HG03378 (cell line): ENCODE measurements at regions not wholly inside any gene's neighbourhood (a gene's known extent, or its start where the extent isn't known, plus 50 kb on each side); places are given as distances from the start of the nearest gene placed in this dataset.

Source experiments
- ATAC-seq: cut with Tn5 transposase; IDR thresholded peaks from one replicate; pipeline ENCODE4 v1.9.1; 2021; ENCODE audit warnings: mild to moderate bottlenecking, moderate library complexity; ENCODE audit not compliant: unreplicated experiment

DNA sequence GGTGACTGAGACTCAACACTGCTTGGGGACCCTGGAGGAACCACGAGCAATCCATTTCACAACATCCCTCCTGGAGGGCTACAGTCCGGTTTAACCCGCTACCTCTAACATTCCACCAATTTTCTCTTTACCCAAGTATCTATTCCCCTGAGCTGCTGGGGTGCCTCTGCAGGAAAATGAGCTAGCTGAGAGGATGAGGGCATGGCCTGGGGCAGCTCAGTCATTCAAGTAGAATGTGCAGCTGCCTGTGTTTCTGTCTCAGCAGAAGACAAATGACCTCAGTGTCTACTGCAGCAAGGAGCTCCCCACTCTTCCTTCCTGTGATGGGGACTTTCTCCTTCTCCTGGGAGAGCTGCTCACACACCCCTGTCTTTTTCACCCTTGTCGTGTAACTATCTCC, 120.8 kb downstream of the ZNF518B start:
- ATAC-seq, result no peak

DNA sequence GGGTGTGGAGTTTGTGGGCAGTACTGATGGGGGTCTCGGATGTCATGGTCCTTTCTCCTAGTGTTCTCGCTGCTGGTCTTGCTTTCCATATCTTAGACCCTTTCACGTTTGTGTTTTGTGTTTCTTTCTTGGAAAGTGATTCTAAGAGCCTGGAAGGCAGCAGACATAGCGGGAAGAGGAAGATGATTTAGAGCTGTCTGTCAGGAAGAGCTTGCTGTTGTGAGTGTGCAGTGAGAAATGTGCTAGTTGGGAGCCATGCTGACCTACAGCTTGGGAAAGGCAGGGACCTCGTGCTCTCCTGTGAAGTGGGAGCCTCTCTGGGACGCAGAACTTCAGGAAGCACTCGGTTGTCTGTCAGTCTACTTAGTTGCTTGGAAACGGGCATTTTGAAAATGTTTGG, 122.2 kb downstream of the ZNF518B start:
- ATAC-seq, result no peak

DNA sequence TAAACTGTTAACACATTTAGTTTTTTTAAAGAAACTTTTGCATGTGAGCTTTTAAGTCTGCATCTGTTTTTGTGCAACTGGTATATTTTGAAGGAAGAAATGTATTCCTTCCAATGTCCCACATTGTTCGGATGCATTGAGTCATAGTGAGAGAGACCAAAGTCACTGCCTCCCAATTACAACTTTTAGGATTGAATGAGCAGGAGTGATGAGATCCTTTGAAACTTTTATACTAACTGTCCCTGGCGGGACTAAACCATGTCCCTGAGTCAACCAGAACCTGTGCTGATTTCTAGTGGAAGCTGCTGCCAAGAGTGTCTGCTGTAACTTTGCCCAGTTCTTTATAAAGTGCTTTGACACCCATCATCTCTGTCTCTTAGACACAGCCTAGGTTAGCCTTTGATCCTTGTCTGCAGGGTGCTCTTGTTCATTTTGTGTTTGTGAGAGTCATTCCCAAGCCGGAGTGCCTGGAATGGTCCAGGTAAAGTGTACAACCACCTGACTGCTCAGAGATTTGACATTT, 122.7 kb downstream of the ZNF518B start:
- ATAC-seq, result no peak

DNA sequence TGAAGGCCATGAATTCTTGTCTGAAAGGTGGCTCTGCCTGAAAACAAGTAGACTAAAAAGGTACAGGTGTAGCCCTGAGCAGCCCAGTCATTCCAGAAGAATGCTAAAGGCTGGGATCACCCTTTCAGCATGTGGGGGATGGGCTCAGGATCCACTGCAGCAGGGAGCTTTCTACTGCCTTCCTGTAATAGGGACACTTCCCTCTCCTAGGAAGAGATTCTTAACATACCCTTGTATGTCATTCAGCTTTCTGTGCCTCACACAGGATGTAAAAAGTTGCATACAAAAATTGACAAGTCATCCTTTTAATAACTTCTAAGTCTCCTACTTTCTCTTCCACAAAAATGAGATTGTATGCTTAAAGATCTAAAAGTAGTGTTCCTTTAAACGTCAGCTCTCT, 123.3 kb downstream of the ZNF518B start:
- ATAC-seq, result no peak

DNA sequence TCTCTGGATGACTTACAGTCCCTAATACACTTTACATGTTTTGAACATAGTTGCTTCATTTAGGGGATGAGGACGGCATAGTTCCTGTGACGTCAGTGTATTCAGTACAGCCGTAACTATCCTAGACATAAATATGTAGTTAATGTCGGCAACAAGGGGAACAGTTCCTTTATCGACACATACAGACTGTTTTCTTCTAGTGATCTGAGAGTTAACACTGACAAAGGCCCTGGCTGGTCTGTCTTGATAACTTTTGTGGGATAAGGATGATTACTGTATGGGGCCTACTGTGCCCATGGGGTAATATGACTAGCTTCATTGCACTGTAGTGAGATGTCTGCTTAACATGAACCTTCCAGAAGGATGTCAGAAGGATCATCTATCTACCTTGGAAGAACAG, 131.2 kb downstream of the ZNF518B start:
- no peak for ATAC-seq

DNA sequence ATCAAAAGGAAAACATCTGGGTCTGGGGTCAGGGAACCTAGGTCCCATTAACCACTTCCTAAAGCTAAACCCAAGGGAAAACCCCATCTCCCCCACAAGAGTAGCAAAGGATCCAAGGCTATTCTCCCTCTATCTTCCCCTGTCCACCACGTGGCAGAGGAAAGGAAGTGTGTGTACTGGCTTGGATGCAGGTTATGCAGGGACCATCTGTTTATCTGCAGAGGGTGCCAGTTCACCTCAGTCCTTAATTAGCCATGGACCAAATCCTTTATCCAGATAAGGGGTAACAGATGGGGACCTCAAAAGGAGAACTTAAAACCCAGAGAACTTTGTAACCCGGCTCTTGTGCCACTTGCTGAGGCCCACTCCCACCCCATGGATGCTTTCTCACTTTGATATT, 135.3 kb downstream of the ZNF518B start:
- no peak for ATAC-seq

DNA sequence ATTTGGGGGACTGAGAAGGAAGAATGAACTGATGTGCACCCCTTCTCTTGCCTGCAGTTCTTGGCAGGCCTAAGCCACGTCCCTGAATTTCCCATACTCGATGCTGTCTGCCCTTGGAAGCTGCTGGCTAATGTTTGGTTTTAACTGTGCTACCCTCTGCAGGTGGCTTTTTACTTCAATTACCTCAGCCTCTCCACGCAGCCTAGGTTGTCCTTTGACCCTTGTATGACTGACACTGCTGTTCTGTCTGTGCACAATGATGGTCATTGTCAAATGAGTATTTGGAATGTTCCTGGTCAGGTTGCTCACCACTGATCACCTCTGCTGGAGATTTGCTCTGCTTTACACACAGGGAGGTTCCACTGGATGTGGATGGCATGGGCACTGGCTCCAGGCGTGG, 137.1 kb downstream of the ZNF518B start:
- ATAC-seq, result no peak

DNA sequence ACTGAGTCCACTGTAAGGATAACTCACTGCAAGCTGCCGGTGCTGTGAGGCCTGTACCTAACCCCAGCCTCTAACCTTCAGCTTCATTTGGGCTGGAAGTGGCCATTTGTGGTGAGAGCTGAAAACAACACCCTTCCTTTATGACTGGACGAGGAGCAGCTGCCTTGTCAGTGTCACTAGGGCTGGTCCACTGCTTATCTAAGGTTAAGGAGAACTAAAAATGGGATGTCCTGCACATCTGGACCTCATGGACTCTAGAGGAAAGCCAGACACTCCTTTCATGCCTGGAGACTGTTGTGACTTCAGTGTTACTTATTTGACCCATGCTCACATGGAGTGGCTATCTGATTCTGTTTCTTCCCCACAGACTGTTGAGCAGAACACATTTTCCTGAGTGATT, 139.9 kb downstream of the ZNF518B start:
- ATAC-seq, result no peak

DNA sequence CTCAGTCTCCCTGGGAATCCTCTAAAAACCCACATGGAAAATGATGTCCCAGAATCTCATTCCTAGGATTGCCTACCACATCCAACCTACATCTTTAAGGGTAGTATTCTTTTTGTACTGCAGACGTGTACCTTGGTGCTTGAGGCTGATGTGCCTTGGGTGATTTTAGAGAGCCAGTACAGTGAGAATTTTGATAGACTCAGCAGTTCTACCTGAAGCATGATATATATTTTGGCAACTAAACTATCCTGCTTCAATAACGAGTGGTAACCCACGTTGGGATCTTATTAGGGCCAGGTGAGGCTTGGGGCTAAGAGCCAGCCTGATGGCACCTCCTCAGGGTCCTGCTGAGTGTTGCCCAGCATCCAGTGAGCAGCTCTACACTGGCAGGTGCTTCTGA, 140.4 kb downstream of the ZNF518B start:
- ATAC-seq, result no peak

DNA sequence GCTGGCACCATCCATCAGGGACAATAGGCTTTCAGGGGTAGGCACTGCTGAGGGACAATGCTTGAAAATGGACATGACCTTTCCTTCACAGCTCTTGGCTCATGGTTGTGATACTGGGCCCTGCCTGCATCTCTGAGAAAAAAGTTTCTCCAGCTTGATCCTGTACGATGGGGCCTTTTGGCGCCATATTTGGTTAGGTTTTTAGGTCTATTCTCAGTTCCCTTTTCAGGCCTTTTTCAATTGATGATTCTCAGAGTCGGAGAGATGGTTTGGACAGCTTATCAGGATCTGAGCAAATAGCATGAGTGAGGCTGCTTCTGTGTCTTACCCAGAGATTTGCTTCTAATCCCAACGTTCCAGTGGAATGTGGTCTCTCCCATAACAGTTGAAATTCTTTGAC, 141.6 kb downstream of the ZNF518B start:
- no peak for ATAC-seq

DNA sequence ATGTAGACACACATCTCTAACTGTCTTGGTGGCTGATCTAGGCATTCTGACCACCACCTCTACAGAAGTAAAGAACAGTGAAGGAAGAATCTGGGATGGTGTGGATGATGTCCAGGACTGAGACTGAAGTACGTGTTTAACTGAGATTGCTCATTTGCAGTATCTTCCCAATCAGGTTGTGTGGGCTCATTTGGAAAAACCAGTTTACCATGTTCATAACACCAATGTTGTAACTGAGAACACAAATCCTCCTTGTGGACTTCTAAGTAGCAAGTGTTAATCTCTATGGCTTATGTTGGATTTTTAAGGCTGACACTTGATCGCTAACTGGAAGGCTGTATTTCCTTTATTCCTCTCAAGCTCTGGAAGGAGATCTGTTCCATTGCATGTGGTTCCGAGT, 144.7 kb downstream of the ZNF518B start:
- ATAC-seq, result no peak

DNA sequence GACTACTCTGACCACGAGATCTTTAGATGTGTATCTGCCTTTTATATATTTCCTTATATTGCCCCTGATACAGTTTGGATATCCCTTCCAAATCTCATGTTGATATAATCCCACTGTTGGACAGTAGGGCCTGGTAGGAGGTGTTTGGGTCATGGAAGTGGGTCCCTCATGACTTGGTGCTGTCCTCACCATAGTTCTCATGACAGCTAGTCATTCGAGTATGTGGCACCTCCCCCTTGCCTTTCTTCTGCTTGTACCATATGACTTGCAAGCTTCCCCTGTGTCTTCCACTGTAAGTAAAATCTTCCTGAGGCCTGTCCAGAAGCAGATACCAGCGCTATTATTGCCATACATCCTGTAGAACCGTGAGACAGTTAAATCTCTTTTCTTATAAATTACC, 145.3 kb downstream of the ZNF518B start:
- no peak for ATAC-seq

DNA sequence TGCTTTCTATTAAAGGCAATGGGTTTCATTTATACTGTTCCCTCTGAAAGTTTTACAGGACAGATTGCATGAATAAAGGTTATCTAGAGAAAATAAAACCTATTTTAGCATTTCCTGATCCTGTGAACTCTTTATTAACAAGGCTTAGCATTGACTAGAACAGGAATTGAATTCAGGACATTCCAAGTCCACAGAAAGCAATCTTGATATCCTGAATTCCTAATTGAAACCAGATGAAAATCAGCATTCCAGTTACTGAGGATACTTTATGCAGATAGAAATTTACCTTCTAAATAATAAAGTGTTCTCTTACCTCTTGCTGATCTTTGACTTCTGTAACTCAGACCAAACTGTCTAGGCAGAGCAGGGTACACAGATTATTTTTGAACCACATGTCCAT, 151.4 kb downstream of the ZNF518B start:
- no peak for ATAC-seq

DNA sequence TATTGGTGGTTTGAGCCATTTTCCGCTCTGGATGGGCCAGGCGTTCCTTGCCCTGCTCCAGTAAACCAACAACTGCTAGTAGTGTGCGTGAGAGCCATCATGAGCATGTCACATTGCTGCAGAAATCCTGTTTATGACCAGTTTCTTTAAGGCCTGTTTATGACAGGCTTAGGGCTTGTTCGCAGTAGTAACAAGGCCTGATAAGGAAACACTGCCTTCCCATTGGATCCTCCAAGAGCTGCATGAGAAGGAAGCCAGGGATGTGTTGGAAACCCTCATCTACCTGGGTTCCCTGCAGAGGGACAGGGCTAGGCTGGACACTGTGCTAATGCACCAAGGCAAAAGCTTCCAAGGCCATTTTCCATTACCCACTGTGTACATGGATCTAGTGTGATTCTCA, 153.9 kb downstream of the ZNF518B start:
- ATAC-seq, result no peak

DNA sequence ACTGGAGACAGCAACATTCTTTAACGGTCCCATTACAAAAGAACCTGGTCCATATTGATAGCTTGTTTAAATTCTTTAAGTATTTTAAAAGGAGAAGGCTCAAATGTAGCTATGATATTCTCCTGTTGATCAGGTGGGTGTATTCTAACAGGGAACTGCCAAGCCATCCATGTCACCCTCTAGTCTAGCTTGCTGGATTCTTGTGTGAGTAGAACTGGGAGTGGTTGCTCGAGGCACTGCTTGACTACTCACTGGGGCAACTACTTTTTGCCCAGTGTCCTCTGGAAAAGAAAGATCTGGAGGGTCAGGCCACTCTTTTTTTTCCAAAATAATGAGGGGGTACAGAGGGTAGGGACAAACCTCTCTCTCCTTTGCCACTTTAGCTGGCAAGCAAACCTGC, 155.1 kb downstream of the ZNF518B start:
- ATAC-seq, result no peak

DNA sequence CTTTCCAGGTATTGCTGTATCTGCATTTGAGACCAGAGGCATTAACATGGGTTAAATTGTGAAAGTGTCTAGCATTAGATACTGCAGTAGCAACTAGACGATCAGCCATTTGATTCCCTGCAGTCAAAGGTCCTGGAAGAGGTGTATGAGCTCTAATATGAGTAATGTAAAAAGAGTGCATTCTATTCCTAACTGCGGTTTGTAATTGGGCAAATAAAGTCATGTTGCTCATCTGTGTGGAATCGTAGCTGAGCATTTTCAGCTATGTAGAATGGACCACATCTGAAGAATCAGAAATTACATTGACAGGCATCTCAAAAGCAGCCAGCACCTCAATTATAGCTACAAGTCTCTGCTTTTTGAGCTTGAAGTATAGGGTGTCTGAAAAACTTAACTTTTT, 157.6 kb downstream of the ZNF518B start:
- ATAC-seq, result no peak

DNA sequence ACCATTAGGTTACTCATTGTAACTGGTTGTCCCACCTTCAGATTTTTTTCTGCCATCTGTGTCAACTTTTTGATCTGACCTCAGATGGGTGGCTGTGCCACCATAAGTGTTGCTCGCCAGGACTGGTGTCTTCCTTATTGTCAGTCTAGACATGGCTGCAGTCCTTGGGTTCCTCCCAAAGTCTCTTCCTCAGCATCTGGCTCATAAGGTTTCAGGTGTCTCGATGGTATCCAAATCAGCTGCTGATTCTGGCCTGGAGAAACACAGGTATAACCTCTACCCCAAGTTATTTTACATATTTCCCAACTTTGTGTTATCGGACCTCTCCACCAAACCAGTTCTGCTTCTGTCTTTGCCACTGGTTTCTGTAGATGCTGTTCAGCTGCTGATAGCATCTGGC, 158.5 kb downstream of the ZNF518B start:
- ATAC-seq, result no peak

DNA sequence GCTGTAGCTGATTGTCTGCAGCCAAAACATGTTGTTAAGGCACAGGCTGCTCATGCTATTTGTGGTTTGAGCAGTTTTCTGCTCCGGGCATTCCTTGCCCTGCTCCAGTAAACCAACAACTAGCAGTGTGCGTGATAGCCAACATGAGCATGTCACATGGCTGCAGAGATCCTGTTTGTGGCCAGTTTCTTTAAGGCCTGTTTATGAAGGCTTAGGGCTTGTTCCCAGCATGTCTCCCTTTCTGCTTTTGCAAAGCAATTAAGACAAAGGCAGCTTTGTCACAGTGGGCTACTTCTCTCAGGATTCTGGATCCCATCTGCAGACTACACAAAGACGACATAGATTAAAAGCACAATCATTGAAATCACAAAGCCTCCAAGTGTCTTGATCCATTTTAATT, 160.5 kb downstream of the ZNF518B start:
- no peak for ATAC-seq

DNA sequence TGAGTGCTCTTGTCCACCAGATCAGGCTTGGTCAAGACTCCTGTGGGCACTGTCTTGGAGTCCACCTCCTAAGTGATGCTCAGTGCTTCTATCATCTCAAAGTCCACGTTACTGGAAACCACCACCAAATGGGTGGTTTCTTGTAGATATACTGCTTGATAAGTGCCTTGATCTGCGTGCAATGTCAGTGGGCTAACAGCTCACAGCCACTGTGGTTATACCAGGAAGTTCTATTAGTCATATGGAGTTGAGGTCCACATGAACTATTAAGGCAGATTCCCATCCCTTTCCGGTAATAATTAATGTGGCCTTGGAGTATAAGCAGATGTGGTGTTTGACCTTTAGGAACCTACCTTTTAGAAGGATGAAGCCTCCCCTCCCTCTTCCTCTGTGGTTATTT, 161.9 kb downstream of the ZNF518B start:
- no peak for ATAC-seq

DNA sequence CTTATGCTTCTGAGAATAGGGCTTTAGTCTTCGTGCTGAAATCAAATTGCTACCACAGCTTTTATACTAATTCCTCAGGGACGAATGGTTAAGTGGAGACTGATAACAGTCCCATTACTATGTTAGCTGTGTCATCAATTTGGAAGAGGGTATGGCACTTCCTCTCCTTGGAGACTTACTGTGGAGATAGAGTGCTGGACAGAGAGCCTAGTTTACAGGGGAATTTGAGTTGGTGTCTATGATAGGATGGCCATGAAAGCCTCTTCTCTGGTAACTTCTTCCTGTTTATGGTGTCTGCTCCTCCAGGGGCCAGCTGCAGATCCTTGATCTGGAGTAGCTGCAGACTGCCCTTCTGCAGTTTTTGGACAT, 167.7 kb downstream of the ZNF518B start:
- ATAC-seq, result no peak

DNA sequence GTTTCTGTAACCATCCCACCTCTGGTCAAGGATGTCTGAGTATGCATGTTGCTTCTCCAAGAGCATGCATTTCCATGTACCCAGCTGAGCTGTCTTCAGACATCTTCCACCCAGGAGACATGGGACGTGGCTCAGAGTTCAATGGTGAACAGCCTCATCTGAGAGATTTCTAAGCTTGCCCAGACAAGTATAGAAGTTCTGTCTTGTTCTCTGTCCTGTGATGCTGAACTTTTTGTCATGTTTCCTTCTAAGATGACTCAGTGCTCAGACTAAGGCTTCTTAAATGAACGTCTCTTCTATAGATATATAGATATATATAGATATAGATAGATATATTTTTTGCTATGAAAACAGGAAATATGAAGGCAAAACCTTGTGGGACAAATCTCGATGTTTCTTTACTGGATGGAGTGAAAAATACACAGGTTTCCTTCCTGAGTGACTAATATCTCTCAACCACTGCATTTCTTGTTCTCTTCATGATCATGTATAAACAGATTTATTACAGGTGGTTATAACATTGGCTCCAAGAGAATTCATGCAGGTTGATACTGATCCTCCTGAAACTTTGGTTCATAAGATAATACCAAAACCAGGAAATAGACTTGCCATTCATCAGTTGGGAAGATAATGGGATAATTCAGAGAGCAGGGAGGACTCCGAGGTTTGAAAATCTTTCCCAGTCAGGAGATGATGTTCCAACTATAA, 168.2 kb downstream of the ZNF518B start:
- no peak for ATAC-seq

DNA sequence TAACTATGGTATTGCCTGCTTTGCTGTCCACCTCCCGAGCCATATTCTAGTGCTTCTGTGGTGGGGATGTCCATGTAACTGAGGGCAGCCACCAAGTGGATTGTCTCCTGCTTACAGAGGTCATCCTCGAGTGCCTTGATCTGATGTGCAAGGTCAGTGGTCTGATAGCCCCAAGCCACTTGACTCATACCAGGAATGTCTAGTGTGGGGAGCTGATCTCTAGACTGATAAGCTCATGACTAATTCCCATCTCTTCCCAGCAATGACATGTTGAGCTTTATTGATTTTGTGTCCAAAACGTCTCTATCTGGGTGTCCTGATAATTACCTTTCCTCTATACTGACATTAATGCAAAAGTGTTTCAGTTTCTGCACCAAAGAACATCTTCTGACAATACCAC, 168.4 kb upstream of the WDR1 start:
- ATAC-seq, result no peak

DNA sequence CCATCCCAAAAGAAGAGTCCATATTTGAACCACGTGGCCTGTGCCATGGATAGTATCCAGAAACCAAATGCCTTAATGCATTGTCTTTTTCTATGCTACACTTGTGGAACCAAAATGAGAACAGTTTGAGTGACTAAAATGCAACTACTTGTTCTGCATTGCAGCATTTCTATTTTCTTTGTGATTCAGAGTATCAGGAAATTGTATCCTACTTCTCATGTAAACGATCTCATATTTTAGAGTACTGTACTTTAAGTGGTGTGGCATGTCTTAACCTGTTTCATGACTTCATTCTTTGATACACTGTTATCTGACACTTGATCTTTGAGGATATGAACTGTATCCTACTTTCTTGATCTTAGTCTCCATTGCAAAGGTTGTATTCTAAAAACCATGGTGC, 167.2 kb upstream of the WDR1 start:
- ATAC-seq, result no peak
